SW 1271 (cell line): ENCODE measurements at regions not wholly inside any gene's neighbourhood (a gene's known extent, or its start where the extent isn't known, plus 50 kb on each side); places are given as distances from the start of the nearest gene placed in this dataset.

Experiments used
- DNase-seq, 2 experiments: peaks; one replicate each; lab custom pipeline; 2025; lab: John Stamatoyannopoulos, UW

GRCh38 chr5:165631235-165631634 lies 2125.8 kb downstream of the MAT2B start:
- DNase-seq, result no peak

- DNase-seq, result no peak
Measured at GRCh38 chr5:165642366-165642765, 2136.9 kb downstream of the MAT2B start.

- DNase-seq, result no peak
Measured at GRCh38 chr5:165665735-165666400, 2160.4 kb downstream of the MAT2B start.

GRCh38 chr5:165673499-165673898 lies 2168.1 kb downstream of the MAT2B start:
- DNase-seq, result no peak

GRCh38 chr5:165695796-165696195 lies 2190.4 kb downstream of the MAT2B start:
- no peak for DNase-seq

GRCh38 chr5:165705960-165706359 lies 2200.5 kb downstream of the MAT2B start:
- no peak for DNase-seq

- DNase-seq, result no peak
Measured at GRCh38 chr5:165712011-165712410, 2206.6 kb downstream of the MAT2B start.

GRCh38 chr5:165714598-165714997 lies 2209.2 kb downstream of the MAT2B start:
- DNase-seq, result no peak

- DNase-seq, result no peak
Measured at GRCh38 chr5:165720901-165721300, 2215.5 kb downstream of the MAT2B start.

- no peak for DNase-seq
Measured at GRCh38 chr5:165722401-165722800, 2217.0 kb downstream of the MAT2B start.

- no peak for DNase-seq
Measured at GRCh38 chr5:165723931-165724330, 2218.5 kb downstream of the MAT2B start.

- DNase-seq, result no peak
Measured at GRCh38 chr5:165728425-165728824, 2223.0 kb downstream of the MAT2B start.

GRCh38 chr5:165735388-165735787 lies 2230.0 kb downstream of the MAT2B start:
- DNase-seq, result no peak

GRCh38 chr5:165739079-165739741 lies 2233.8 kb downstream of the MAT2B start:
- no peak for DNase-seq

- DNase-seq, result no peak
Measured at GRCh38 chr5:165757791-165758190, 2252.4 kb downstream of the MAT2B start.

- DNase-seq, result no peak
Measured at GRCh38 chr5:165775111-165775510, 2269.7 kb downstream of the MAT2B start.

- no peak for DNase-seq
Measured at GRCh38 chr5:165779505-165779904, 2274.1 kb downstream of the MAT2B start.

- no peak for DNase-seq
Measured at GRCh38 chr5:165780901-165781300, 2275.5 kb downstream of the MAT2B start.

GRCh38 chr5:165781738-165782137 lies 2276.3 kb downstream of the MAT2B start:
- DNase-seq, result no peak

GRCh38 chr5:165783024-165783423 lies 2277.6 kb downstream of the MAT2B start:
- no peak for DNase-seq

GRCh38 chr5:165786073-165786472 lies 2280.7 kb downstream of the MAT2B start:
- DNase-seq, result no peak

- DNase-seq, result no peak
Measured at GRCh38 chr5:165795073-165795472, 2289.7 kb downstream of the MAT2B start.

- peak in 1 of 2 experiments; percentile 14 for DNase-seq
Measured at GRCh38 chr5:165805756-165806155, 2300.3 kb downstream of the MAT2B start.

GRCh38 chr5:165808335-165808734 lies 2302.9 kb downstream of the MAT2B start:
- DNase-seq, result no peak
